Keratinocyte (primary cell): ENCODE measurements at regions not wholly inside any gene's neighbourhood (a gene's known extent, or its start where the extent isn't known, plus 50 kb on each side); places are given as distances from the start of the nearest gene placed in this dataset.

Experiments
- EZH2 ChIP-seq: IDR thresholded peaks from one replicate; pipeline ENCODE4 v1.6.1; 2012; ENCODE audit warnings: inconsistent platforms, mild to moderate bottlenecking, low read length, moderate library complexity
- TF ChIP-seq, protein P1 (sequence below), 3 experiments: IDR thresholded peaks in 1 of 3; conservative IDR thresholded peaks in 1 of 3; optimal IDR thresholded peaks in 1 of 3; 2 replicates in 2 of 3; 3 replicates in 1 of 3; pipeline versions ENCODE3 to v1.5.1; 2011; ENCODE audit warnings: low read length in 3 of 3, mild to moderate bottlenecking in 3 of 3, moderate library complexity in 2 of 3, control low read depth in 1 of 3, inconsistent platforms in 1 of 3; ENCODE audit not compliant: insufficient read depth in 2 of 3; ENCODE audit errors: extremely low read depth in 1 of 3

DNA sequence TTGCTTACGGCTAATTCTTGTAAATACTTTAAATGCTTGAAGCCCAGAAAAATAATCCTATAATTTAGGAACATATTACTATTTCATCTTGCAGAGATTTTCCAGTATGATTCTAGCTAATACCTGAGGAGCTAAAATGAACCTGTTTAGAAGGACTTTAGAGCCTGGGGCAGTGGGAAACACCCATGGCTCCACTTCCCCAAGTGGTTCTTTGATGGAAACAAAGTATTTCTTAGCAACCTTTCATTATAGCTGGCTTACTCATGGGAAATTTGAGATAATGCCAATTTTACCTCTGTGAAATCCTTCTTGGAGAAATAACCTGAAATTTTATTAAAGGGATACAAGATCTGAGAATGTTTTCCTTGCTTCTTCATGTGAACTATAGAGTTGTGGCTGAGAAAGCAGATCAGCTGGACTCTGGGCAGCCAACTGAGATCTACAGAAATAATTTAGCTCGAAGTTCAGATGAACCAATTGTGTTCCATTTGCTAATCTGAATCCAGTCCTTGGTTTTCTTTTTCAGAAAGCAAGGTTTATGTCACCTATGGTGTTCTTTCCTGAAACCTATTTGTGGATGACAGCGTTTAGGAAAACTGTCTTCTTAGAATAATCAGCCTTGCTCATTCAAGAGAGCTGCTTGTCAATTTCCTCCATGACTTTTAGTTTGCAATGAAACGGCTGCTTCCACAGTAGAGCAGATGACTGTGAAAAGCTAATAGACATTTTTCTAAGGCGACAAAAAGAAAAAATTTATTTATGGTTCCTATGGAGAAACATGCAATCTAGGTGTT is 141.8 kb upstream of the CPM start:
- TF ChIP-seq, protein P1, sequence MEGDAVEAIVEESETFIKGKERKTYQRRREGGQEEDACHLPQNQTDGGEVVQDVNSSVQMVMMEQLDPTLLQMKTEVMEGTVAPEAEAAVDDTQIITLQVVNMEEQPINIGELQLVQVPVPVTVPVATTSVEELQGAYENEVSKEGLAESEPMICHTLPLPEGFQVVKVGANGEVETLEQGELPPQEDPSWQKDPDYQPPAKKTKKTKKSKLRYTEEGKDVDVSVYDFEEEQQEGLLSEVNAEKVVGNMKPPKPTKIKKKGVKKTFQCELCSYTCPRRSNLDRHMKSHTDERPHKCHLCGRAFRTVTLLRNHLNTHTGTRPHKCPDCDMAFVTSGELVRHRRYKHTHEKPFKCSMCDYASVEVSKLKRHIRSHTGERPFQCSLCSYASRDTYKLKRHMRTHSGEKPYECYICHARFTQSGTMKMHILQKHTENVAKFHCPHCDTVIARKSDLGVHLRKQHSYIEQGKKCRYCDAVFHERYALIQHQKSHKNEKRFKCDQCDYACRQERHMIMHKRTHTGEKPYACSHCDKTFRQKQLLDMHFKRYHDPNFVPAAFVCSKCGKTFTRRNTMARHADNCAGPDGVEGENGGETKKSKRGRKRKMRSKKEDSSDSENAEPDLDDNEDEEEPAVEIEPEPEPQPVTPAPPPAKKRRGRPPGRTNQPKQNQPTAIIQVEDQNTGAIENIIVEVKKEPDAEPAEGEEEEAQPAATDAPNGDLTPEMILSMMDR (optimal IDR thresholded peaks at IDR 0.05 in 1 of 3, IDR thresholded peaks at IDR 0.05 in 1 of 3, conservative IDR thresholded peaks at IDR 0.05 in 1 of 3; ENCODE audit: extremely low read depth in 1 of 3, insufficient read depth in 2 of 3, low read length in 3 of 3), result no peak
- TF ChIP-seq EZH2, result no peak
